Loucy (cell line): ENCODE measurements at regions not wholly inside any gene's neighbourhood (a gene's known extent, or its start where the extent isn't known, plus 50 kb on each side); places are given as distances from the start of the nearest gene placed in this dataset.
"Not testable (repeated sequence)": the region's sequence is repeated elsewhere in the genome, so short reads cannot be mapped to it uniquely, and the experiment has no call there.

Experiments
- H2AFZ ChIP-seq: fragments of 200-600 bp; sonication (generic); 2 replicates; pipeline ENCODE4 v1.6.0; 2016; ENCODE audit warnings: antibody characterized with exemption, mild to moderate bottlenecking, low read length, moderate library complexity
- H3F3A ChIP-seq: fragments of 200-600 bp; 2 replicates; pipeline ENCODE4 v1.6.0; 2016; ENCODE audit warnings: antibody characterized with exemption, low read depth, mild to moderate bottlenecking
- H3K27me3 ChIP-seq: fragments of 200-600 bp; sonication (generic); 2 replicates; pipeline ENCODE4 v1.6.1; 2014; ENCODE audit warnings: low read length, mild to moderate bottlenecking; ENCODE audit not compliant: insufficient read depth, poor library complexity, severe bottlenecking
- H3K36me3 ChIP-seq: fragments of 200-600 bp; sonication (generic); 2 replicates; pipeline ENCODE4 v1.6.1; 2016; ENCODE audit warnings: low read length; ENCODE audit not compliant: insufficient read depth
- H3K4me1 ChIP-seq: fragments of 200-600 bp; sonication (generic); 2 replicates; pipeline ENCODE4 v1.5.1; 2014; ENCODE audit warnings: low read length, mild to moderate bottlenecking; ENCODE audit not compliant: insufficient read depth, poor library complexity, severe bottlenecking
- H3K4me2 ChIP-seq: fragments of 200-600 bp; sonication (generic); 2 replicates; pipeline ENCODE4 v1.6.0; 2014; ENCODE audit warnings: antibody characterized with exemption, low read length, low read depth, mild to moderate bottlenecking; ENCODE audit not compliant: poor library complexity, severe bottlenecking
- H3K4me3 ChIP-seq: fragments of 200-600 bp; sonication (generic); 2 replicates; pipeline ENCODE4 v1.5.1; 2014; ENCODE audit warnings: low read length, mild to moderate bottlenecking, mixed read lengths; ENCODE audit not compliant: poor library complexity, severe bottlenecking
- H3K79me2 ChIP-seq: fragments of 200-600 bp; sonication (generic); 2 replicates; pipeline ENCODE4 v1.6.1; 2014; ENCODE audit warnings: low read length; ENCODE audit not compliant: insufficient read depth
- H3K9ac ChIP-seq: fragments of 200-600 bp; sonication (generic); 2 replicates; pipeline ENCODE4 v1.6.0; 2014; ENCODE audit warnings: mild to moderate bottlenecking, low read depth, low read length, moderate library complexity; ENCODE audit not compliant: poor library complexity, severe bottlenecking
- H3K9me2 ChIP-seq: fragments of 200-600 bp; sonication (generic); replicated peaks from 2 replicates; pipeline ENCODE4 v1.6.1; 2016; ENCODE audit warnings: low read depth, low read length, mixed read lengths
- H3K9me3 ChIP-seq: fragments of 200-600 bp; sonication (generic); 2 replicates; pipeline ENCODE4 v1.6.1; 2014; ENCODE audit warnings: mild to moderate bottlenecking, antibody characterized with exemption, low read length, low read depth; ENCODE audit not compliant: insufficient read depth
- H4K20me1 ChIP-seq: fragments of 200-600 bp; sonication (generic); 2 replicates; pipeline ENCODE4 v1.6.0; 2014; ENCODE audit warnings: antibody characterized with exemption, low read length, mild to moderate bottlenecking; ENCODE audit not compliant: insufficient read depth, poor library complexity, severe bottlenecking

GRCh38 chr7:6924523-6924922 lies 98.4 kb upstream of the CCZ1B start:
- H4K20me1 ChIP-seq, H3K79me2 ChIP-seq, H3K4me3 ChIP-seq, H3K36me3 ChIP-seq, H3K27me3 ChIP-seq, H2AFZ ChIP-seq, H3K4me1 ChIP-seq, H3K9me2 ChIP-seq, H3K4me2 ChIP-seq, H3K9ac ChIP-seq, H3K9me3 ChIP-seq, H3F3A ChIP-seq: not testable (repeated sequence)

GRCh38 chr7:6926193-6927174 lies 100.4 kb upstream of the CCZ1B start:
- H3K4me3 ChIP-seq, H3K9me2 ChIP-seq, H3K9ac ChIP-seq, H3K4me2 ChIP-seq, H2AFZ ChIP-seq, H3F3A ChIP-seq, H3K79me2 ChIP-seq, H3K9me3 ChIP-seq, H3K27me3 ChIP-seq, H3K36me3 ChIP-seq, H4K20me1 ChIP-seq, H3K4me1 ChIP-seq: not testable (repeated sequence)

- H3K9me2 ChIP-seq, H3K4me2 ChIP-seq, H3K4me3 ChIP-seq, H3K36me3 ChIP-seq, H3K79me2 ChIP-seq, H3K9me3 ChIP-seq, H3K4me1 ChIP-seq, H2AFZ ChIP-seq, H4K20me1 ChIP-seq, H3K27me3 ChIP-seq, H3K9ac ChIP-seq, H3F3A ChIP-seq: not testable (repeated sequence)
Observed at GRCh38 chr7:6927643-6928042, 101.6 kb upstream of the CCZ1B start.

- H3K4me2 ChIP-seq, H3K9me3 ChIP-seq, H3K27me3 ChIP-seq, H3K4me3 ChIP-seq, H2AFZ ChIP-seq, H3K9me2 ChIP-seq, H3K9ac ChIP-seq, H3K36me3 ChIP-seq, H3K4me1 ChIP-seq, H3F3A ChIP-seq, H3K79me2 ChIP-seq, H4K20me1 ChIP-seq: not testable (repeated sequence)
Observed at GRCh38 chr7:6929588-6929987, 103.5 kb upstream of the CCZ1B start.

- H3K79me2 ChIP-seq = not testable (repeated sequence)
Observed at GRCh38 chr7:6930081-6930635, 104.1 kb upstream of the CCZ1B start.

More at GRCh38 chr7:6930081-6930635, 104.1 kb upstream of the CCZ1B start:
- H3K36me3 ChIP-seq, H3K4me1 ChIP-seq, H3F3A ChIP-seq, H3K4me3 ChIP-seq, H3K4me2 ChIP-seq, H3K9me2 ChIP-seq, H3K9me3 ChIP-seq, H4K20me1 ChIP-seq, H3K27me3 ChIP-seq, H3K9ac ChIP-seq: not testable (repeated sequence)
- H2AFZ ChIP-seq = 0 out of 2 replicates have a peak overlapping the region, but pooled peaks have one; percentile 33
